HPDE6-E6E7 (cell line): ENCODE measurements at regions not wholly inside any gene's neighbourhood (a gene's known extent, or its start where the extent isn't known, plus 50 kb on each side); places are given as distances from the start of the nearest gene placed in this dataset.

Source experiments
- DNase-seq: peaks from one replicate; pipeline ENCODE4 v3.0.0; 2011; ENCODE audit warnings: missing footprints; ENCODE audit errors: extremely low spot score

GRCh38 chr3:161800985-161801559 is 304.5 kb downstream of the OTOL1 start:
- no peak for DNase-seq

- no peak for DNase-seq
These were observed 321.5 kb downstream of the OTOL1 start for GRCh38 chr3:161818106-161818505.

- no peak for DNase-seq
These were observed 325.0 kb downstream of the OTOL1 start for GRCh38 chr3:161821591-161821990.

GRCh38 chr3:161822291-161822690 is 325.7 kb downstream of the OTOL1 start:
- DNase-seq = no peak

- no peak for DNase-seq
These were observed 327.3 kb downstream of the OTOL1 start for GRCh38 chr3:161823910-161824309.

GRCh38 chr3:161838021-161838420 is 341.4 kb downstream of the OTOL1 start:
- no peak for DNase-seq

GRCh38 chr3:161848376-161848775 is 351.8 kb downstream of the OTOL1 start:
- DNase-seq = no peak

- peak; percentile 35 for DNase-seq
These were observed 355.4 kb downstream of the OTOL1 start for GRCh38 chr3:161851941-161852566.

- no peak for DNase-seq
These were observed 356.1 kb downstream of the OTOL1 start for GRCh38 chr3:161852744-161853143.

GRCh38 chr3:161854232-161854771 is 357.7 kb downstream of the OTOL1 start:
- DNase-seq = peak; percentile 75

- no peak for DNase-seq
These were observed 362.4 kb downstream of the OTOL1 start for GRCh38 chr3:161859057-161859456.

- no peak for DNase-seq
These were observed 363.4 kb downstream of the OTOL1 start for GRCh38 chr3:161859865-161860450.

GRCh38 chr3:161863775-161864174 is 367.2 kb downstream of the OTOL1 start:
- DNase-seq = no peak

- DNase-seq = no peak
These were observed 369.6 kb downstream of the OTOL1 start for GRCh38 chr3:161866176-161866575.

GRCh38 chr3:161875483-161875882 is 378.9 kb downstream of the OTOL1 start:
- DNase-seq = no peak

- DNase-seq = no peak
These were observed 382.9 kb downstream of the OTOL1 start for GRCh38 chr3:161879470-161879869.

GRCh38 chr3:161884830-161885229 is 388.2 kb downstream of the OTOL1 start:
- no peak for DNase-seq

- DNase-seq = peak; percentile 16
These were observed 393.6 kb downstream of the OTOL1 start for GRCh38 chr3:161890147-161890625.

GRCh38 chr3:161893972-161894371 is 397.4 kb downstream of the OTOL1 start:
- DNase-seq = no peak

GRCh38 chr3:161894657-161895056 is 398.0 kb downstream of the OTOL1 start:
- no peak for DNase-seq

GRCh38 chr3:161905520-161906132 is 409.0 kb downstream of the OTOL1 start:
- DNase-seq = no peak

GRCh38 chr3:161913786-161914389 is 417.3 kb downstream of the OTOL1 start:
- no peak for DNase-seq
